HCT116 (cell line): ENCODE measurements at regions not wholly inside any gene's neighbourhood (a gene's known extent, or its start where the extent isn't known, plus 50 kb on each side); places are given as distances from the start of the nearest gene placed in this dataset.
A peak's percentile ranks its signal among the peaks of the same experiment; 100 is the strongest.

Experiments used
- ATAC-seq: fragments of 200-7000 bp; cut with Tn5 transposase; 2 replicates; pipeline ENCODE4 v1.9.1; 2020; ENCODE audit warnings: mild to moderate bottlenecking, moderate library complexity
- BruUV-seq: library from RNA; stranded (reverse); fragments of 400-500 nt; replicated peaks from 2 replicates; lab custom pipeline; 2021; lab: Mats Ljungman, UMichigan
- CTCF ChIA-PET: fragments of 300-600 bp; sonication (Branson Sonifier 250); formaldehyde crosslinking; loops from one replicate; lab custom pipeline; 2021; ENCODE audit warnings: antibody characterized with exemption; lab: Charles Lee
- POLR2A ChIA-PET: fragments of 300-600, 350-600 bp; sonication (Branson Sonifier 250); formaldehyde crosslinking; loops from one replicate; lab custom pipeline; 2021; ENCODE audit warnings: antibody characterized with exemption; lab: Charles Lee
- RAD21 ChIA-PET, 2 experiments: fragments of 300-600 bp; sonication (Branson Sonifier 250); formaldehyde crosslinking; loops; one replicate each; lab custom pipeline; 2023; ENCODE audit warnings: low total read pairs in 2 of 2; ENCODE audit not compliant: uncharacterized antibody in 2 of 2, unreplicated experiment in 2 of 2, low non-redundant PET in 1 of 2; lab: Charles Lee
- DNase-seq: peaks from one replicate; pipeline ENCODE4 v3.0.0-alpha.2; 2010; ENCODE audit warnings: low read depth, low spot score
- H2AFZ ChIP-seq: fragments of 200-600 bp; shearing (Covaris generic), sonication (generic); 2 replicates; pipeline ENCODE4 v1.6.1; 2017; ENCODE audit warnings: low read depth, mixed run types, mixed read lengths, antibody characterized with exemption, low read length; ENCODE audit not compliant: poor library complexity, severe bottlenecking
- H3K27ac ChIP-seq: 2 replicates; pipeline ENCODE4 v1.5.1; 2012; ENCODE audit warnings: low read depth, low read length
- H3K27me3 ChIP-seq: fragments of 200-600 bp; sonication (generic); 2 replicates; pipeline ENCODE4 v1.6.1; 2016; ENCODE audit warnings: mixed run types, low read length, mixed read lengths; ENCODE audit not compliant: insufficient read depth
- H3K36me3 ChIP-seq, 2 experiments: fragments of 200-500 bp in 1 of 2; fragments of 200-600 bp in 1 of 2; sonication (Bioruptor generic) in 1 of 2; sonication (generic) in 1 of 2; 2 replicates each; pipeline versions ENCODE4 v1.5.1 to v1.6.1; 2014 to 2016; ENCODE audit warnings: low read length in 2 of 2, inconsistent platforms in 1 of 2, mixed read lengths in 1 of 2, mixed run types in 1 of 2; ENCODE audit not compliant: insufficient read depth in 2 of 2, control insufficient read depth in 1 of 2
- H3K4me1 ChIP-seq, 2 experiments: fragments of 200-600 bp in 1 of 2; sonication (generic) in 1 of 2; 2 replicates each; pipeline versions ENCODE4 v1.5.1 to v1.6.1; 2012 to 2017; ENCODE audit warnings: low read length in 2 of 2, inconsistent platforms in 1 of 2, mild to moderate bottlenecking in 1 of 2, mixed read lengths in 1 of 2, mixed run types in 1 of 2, moderate library complexity in 1 of 2; ENCODE audit not compliant: insufficient read depth in 2 of 2, control insufficient read depth in 1 of 2
- H3K4me2 ChIP-seq: fragments of 200-600 bp; sonication (generic); 2 replicates; pipeline ENCODE4 v1.6.1; 2017; ENCODE audit warnings: mixed run types, low read length, mixed read lengths
- H3K4me3 ChIP-seq, 2 experiments: fragments of 200-600 bp in 1 of 2; sonication (generic) in 1 of 2; replicated peaks in 1 of 2; 2 replicates each; pipeline ENCODE4 v1.5.1; 2011 to 2016; ENCODE audit warnings: low read length in 2 of 2, control low read depth in 1 of 2, low read depth in 1 of 2, mild to moderate bottlenecking in 1 of 2, mixed read lengths in 1 of 2, mixed run types in 1 of 2
- H3K79me2 ChIP-seq: fragments of 200-600 bp; sonication (generic); 2 replicates; pipeline ENCODE4 v1.6.1; 2017; ENCODE audit warnings: mild to moderate bottlenecking, mixed run types, low read length, moderate library complexity, mixed read lengths; ENCODE audit not compliant: insufficient read depth
- H3K9ac ChIP-seq: fragments of 200-600 bp; sonication (generic); 2 replicates; pipeline ENCODE4 v1.6.1; 2016; ENCODE audit warnings: low read length, mixed read lengths
- H3K9me2 ChIP-seq: fragments of 200-600 bp; sonication (generic), shearing (Covaris generic); 2 replicates; pipeline ENCODE4 v1.6.1; 2017; ENCODE audit warnings: mixed run types, mild to moderate bottlenecking, moderate library complexity; ENCODE audit not compliant: insufficient read depth
- H3K9me3 ChIP-seq, 2 experiments: fragments of 200-500 bp in 1 of 2; fragments of 200-600 bp in 1 of 2; sonication (Bioruptor generic) in 1 of 2; sonication (generic) in 1 of 2; 2 replicates each; pipeline ENCODE4 v1.6.1; 2014 to 2017; ENCODE audit warnings: low read length in 2 of 2, mixed read lengths in 2 of 2, inconsistent platforms in 1 of 2, low read depth in 1 of 2, mild to moderate bottlenecking in 1 of 2, mixed run types in 1 of 2, moderate library complexity in 1 of 2; ENCODE audit not compliant: control insufficient read depth in 1 of 2, insufficient read depth in 1 of 2
- H4K20me1 ChIP-seq: fragments of 200-600 bp; sonication (generic), shearing (Covaris generic); 2 replicates; pipeline ENCODE4 v1.6.1; 2017; ENCODE audit warnings: mixed run types, mild to moderate bottlenecking, moderate library complexity; ENCODE audit not compliant: insufficient read depth
- CBX3 ChIP-seq: IDR thresholded peaks from 2 replicates; pipeline ENCODE4 v1.6.1; 2012; ENCODE audit warnings: low read depth
- CEBPB ChIP-seq: IDR thresholded peaks from 2 replicates; pipeline ENCODE4 v1.6.1; 2012; ENCODE audit warnings: low read depth
- RAD21 ChIP-seq: IDR thresholded peaks from 2 replicates; pipeline ENCODE4 v1.6.1; 2012; ENCODE audit warnings: low read depth, mild to moderate bottlenecking
- SP1 ChIP-seq: IDR thresholded peaks from 2 replicates; pipeline ENCODE4 v1.6.1; 2012; ENCODE audit warnings: low read depth
- intact Hi-C: fragments of 100-400 bp; cut with micrococcal nuclease; formaldehyde crosslinking; loops from 2 replicates; pipeline ENCODE4 v1.10.0; 2022
- TF ChIP-seq, protein P1 (sequence below), 3 experiments: fragments of 200-600 bp in 1 of 3; sonication (generic) in 1 of 3; IDR thresholded peaks in 2 of 3; conservative IDR thresholded peaks in 1 of 3; 2 replicates each; pipeline ENCODE4 v1.5.1; 2012 to 2017; ENCODE audit warnings: low read depth in 2 of 3, low read length in 2 of 3, antibody characterized with exemption in 1 of 3, borderline replicate concordance in 1 of 3, control low read depth in 1 of 3, mild to moderate bottlenecking in 1 of 3, mixed read lengths in 1 of 3, mixed run types in 1 of 3, moderate library complexity in 1 of 3; ENCODE audit not compliant: insufficient read depth in 1 of 3

DNA sequence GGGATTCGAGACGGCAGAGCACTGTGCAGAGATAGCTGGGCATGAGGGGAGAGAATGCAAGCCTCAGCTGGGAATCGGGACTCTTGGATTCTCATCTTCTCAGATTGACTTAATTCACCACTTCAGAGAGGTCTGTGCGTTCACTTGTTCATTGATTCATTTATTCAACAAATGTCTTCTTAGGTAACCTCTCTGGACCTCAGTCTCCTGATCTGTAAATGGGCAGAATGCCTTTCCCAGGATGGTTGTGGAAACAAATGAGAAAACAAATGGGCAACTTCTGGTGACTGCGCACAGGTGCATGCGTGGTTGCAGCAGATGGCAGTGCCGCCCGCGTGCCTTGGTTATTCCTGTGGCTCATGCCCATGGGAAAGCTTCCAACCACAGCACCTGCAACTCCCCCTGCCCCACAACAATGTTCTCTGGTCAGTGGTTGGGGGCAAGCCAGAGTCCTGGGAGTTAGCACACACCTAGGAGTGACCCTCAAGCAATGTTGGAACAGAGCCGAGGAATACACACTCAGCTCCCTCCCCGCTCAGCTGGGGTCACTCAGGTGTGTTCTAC is 110.1 kb upstream of the RUNX3 start:
- Histone ChIP-seq H3K27me3 (no peaks in the 10 kb centered on the region), H3K9me3 (no peaks in the 10 kb centered on the region), H3K27ac (no peak overlapping the region), H3K79me2 (no peaks in the 10 kb centered on the region), H3K4me1 (peaks cover 0 to 8% of the 10 kb centered on the region in 2 experiments; a peak in 2 of 4 replicates), H3K4me3 (no peak overlapping the region), H3K36me3 (no peaks in the 10 kb centered on the region), H3K4me2 (no peak overlapping the region), H2AFZ (no peak overlapping the region), H3K9ac (no peak overlapping the region), H3K9me2 (no peaks in the 10 kb centered on the region), H4K20me1 (no peaks in the 10 kb centered on the region)
- ChIA-PET POLR2A (no interaction called here), CTCF (no interaction called here), RAD21 (no interaction called here)
- no peak for DNase-seq
- ATAC-seq = no peak
- BruUV-seq = no TSS peak
- TF ChIP-seq RAD21 (no peak), CEBPB (no peak), SP1 (no peak)
- TF ChIP-seq, protein P1, sequence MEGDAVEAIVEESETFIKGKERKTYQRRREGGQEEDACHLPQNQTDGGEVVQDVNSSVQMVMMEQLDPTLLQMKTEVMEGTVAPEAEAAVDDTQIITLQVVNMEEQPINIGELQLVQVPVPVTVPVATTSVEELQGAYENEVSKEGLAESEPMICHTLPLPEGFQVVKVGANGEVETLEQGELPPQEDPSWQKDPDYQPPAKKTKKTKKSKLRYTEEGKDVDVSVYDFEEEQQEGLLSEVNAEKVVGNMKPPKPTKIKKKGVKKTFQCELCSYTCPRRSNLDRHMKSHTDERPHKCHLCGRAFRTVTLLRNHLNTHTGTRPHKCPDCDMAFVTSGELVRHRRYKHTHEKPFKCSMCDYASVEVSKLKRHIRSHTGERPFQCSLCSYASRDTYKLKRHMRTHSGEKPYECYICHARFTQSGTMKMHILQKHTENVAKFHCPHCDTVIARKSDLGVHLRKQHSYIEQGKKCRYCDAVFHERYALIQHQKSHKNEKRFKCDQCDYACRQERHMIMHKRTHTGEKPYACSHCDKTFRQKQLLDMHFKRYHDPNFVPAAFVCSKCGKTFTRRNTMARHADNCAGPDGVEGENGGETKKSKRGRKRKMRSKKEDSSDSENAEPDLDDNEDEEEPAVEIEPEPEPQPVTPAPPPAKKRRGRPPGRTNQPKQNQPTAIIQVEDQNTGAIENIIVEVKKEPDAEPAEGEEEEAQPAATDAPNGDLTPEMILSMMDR (IDR thresholded peaks at IDR 0.05 in 2 of 3, conservative IDR thresholded peaks at IDR 0.05 in 1 of 3; ENCODE audit: borderline replicate concordance in 1 of 3, insufficient read depth in 1 of 3, low read depth in 2 of 3, low read length in 2 of 3) = no peak
- intact Hi-C loops = no loop called here

GRCh38 chr1:25039229-25039628 is 109.2 kb upstream of the RUNX3 start:
- H3K9me3 ChIP-seq = no peaks in the 10 kb centered on the region
- intact Hi-C loops = loop anchor here (5.0 kb wide), 1 partner anchor 192 kb away; no protein-coding TSS in a partner anchor
- ChIA-PET RAD21 (no interaction called here), CTCF (no interaction called here)
- H3K4me1 ChIP-seq = peaks cover 0 to 8% of the 10 kb centered on the region in 2 experiments; a peak in 2 of 4 replicates
- no peaks in the 10 kb centered on the region for H3K27me3 ChIP-seq
- no peak for DNase-seq
- no peak overlapping the region for H3K4me2 ChIP-seq
- H3K4me3 ChIP-seq = no peak overlapping the region
- H4K20me1 ChIP-seq = no peaks in the 10 kb centered on the region
- no peaks in the 10 kb centered on the region for H3K9me2 ChIP-seq
- no peak overlapping the region for H2AFZ ChIP-seq
- TF ChIP-seq, protein P1 (IDR thresholded peaks at IDR 0.05 in 2 of 3, conservative IDR thresholded peaks at IDR 0.05 in 1 of 3; ENCODE audit: borderline replicate concordance in 1 of 3, insufficient read depth in 1 of 3, low read depth in 2 of 3, low read length in 2 of 3) = peak in 2 of 3 experiments; percentile 28 to 34; a peak in 1 of 6 replicates
- TF ChIP-seq CBX3 = no peak
- TF ChIP-seq CEBPB = no peak
- TF ChIP-seq, all 23 proteins: peak for 1
- no TSS peak for BruUV-seq
- Histone ChIP-seq H3K27ac (no peak overlapping the region), H3K79me2 (no peaks in the 10 kb centered on the region), H3K36me3 (no peaks in the 10 kb centered on the region), H3K9ac (no peak overlapping the region)
- ATAC-seq = no peak
- POLR2A ChIA-PET = no interaction called here
